ENCODE measurements at regions not wholly inside any gene's neighbourhood (a gene's known extent, or its start where the extent isn't known, plus 50 kb on each side); places are given as distances from the start of the nearest gene placed in this dataset.

DNA sequence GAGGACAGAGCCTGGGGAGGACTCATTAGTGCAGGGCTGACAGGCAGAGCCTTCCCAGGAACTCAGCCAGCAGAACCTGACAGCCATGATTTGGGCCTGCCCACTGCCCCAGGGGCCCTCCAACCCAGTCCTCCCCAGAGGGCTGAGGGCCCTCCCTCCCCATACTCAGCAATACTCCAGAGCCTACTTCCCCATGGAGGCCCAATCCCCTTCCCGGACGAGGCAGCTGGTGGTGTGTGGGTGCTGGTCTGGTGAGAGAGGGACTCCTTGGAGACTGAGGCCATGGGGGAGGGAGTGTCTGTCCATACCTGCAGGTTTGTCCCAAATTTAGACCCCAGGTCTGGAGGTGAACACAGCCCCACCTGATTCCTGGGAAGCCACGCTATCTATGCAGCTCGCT lies 120.9 kb upstream of the MLN start:
- no peak for DNase-seq (ENCODE audit: low read depth in 2 of 2, low spot score in 1 of 2)

DNA sequence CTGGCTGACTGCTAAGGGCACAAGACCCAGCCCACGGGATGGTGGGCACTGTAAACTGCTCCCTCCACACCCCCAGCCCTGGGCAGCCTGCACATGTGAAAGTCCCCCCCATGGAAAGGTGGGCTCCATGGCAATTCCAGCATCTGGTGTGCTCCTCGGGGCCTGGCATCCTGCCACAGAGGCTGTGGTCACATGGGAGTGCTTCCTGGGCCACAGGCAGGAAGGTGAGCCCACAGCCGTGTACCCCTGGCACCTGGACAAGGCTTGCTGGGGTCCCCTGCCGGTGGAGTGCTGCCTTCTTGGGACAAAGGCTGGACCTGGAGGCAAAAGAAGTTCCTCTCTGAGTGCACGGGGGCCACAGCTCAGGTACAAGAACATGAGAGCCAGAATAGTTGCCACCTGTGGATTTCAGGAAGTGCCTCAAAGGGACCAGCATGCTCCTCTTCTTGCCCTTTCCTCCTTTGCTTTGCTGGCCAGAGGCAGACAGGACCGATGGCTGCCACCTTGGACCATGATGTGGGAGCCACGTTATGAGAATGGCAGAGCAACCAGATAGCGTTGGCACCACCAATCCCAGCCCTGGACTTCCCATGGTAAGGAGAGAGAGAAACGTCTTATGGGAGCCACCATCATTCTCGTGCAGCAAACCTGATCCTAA lies 120.2 kb upstream of the MLN start:
- DNase-seq (ENCODE audit: low read depth in 2 of 2, low spot score in 1 of 2) = no peak

DNA sequence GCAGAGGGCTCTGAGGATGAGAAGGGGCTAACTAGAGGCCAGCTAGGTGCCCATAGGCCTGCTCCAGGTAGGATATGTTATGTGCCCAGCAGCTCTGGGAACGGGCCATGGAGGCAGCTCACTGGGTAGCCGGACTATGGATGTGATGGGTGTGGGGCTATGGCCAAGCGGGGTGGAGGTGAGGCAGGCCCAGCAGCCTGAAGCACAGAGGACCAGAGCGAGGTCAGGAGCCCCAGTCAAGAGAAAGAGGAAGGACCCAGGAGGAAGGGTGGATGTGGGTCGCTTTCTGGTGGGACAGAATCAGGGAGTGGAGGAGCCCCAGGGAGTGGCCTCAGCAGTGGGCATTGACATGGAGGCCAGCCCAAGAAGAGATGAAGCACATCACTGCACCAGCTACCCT lies 117.9 kb upstream of the MLN start:
- DNase-seq (ENCODE audit: low read depth in 2 of 2, low spot score in 1 of 2) = no peak

DNA sequence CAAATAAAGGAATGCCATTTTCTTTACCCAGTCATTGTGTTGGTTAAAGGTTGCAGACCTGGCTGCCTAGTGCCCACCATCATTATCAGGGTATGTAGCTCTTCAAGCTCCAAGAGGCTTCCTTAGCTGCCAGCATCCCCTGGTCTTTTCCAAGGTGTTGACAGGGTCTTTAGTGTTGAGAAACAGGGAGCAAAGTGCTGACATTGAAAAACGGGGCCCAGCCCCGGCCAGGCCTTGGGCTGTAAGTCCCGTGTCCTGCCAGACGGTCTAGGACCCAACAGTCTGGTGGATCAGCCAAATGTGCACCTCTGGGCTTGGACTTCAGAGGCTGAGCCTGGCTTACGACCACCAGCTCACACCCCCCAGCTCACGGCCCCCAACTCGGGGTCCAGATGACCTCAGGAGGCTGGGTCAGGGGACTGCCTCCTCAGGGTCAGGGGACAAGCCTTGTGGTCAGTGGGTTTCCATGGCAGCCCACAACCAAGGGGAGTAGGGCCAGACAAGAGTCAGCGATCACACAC lies 114.4 kb upstream of the MLN start:
- DNase-seq (ENCODE audit: low read depth in 2 of 2, low spot score in 1 of 2) = no peak

DNA sequence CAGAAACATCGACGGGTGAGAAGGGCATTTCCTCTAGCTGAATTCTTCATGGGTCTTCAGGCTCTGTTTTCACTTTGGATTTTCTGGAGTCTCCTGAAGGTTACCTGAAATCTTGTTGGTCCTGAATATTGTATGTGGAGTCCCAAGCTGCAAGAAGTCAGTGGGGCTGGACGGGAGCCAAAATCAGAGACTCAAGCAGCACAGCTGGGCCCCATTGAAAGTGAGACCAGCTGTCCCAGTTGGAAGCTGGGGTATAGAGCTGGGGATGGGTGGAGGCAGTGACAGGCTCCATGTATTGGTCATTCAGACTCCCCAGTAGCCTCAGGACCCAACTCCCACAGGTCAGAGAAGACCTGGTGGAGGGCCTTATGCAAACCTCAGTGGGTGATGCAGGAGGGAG lies 111.3 kb upstream of the MLN start:
- no peak for DNase-seq (ENCODE audit: low read depth in 2 of 2, low spot score in 1 of 2)

DNA sequence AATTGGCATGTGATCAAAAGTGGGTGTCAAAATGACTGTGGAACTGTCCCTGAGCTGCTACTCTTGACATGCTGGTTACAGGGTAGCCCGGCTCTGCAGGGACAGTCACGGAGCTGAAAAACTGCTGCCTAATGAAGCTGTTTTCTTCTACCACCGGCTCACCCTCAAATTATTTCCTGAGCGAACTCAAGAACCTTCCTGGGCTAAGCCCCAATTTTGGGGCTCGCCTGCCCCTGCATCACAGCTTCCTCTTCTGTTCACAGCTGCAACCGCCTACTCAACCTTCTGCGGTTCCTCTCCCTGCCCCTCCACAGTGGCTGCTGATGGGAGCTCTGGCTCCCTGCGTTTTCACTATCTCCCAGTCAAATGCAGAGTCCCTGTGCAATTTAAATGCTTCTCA lies 110.8 kb upstream of the MLN start:
- peak; percentile 9 to 23 for DNase-seq (ENCODE audit: low read depth in 2 of 2, low spot score in 1 of 2)

DNA sequence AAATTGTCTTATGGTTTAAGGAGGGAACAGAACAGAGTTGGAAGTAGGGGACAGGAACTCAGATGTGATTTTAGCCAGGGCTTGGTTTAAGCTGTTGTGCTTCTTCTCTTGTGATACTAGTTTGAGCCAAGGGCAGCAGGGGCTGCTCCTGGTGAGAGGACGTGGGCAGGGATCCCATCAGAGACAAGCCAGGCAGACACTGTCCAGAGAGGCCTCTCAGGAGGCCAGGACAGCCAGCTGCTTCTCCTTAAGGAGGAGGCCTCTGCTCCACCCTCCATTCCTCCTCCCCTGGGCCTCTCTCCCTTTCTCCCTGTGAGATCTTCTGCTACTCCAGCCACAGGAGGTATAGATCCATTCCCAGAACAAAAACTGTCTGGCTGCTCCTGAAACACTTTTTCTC lies 108.4 kb upstream of the MLN start:
- no peak for DNase-seq (ENCODE audit: low read depth in 2 of 2, low spot score in 1 of 2)

DNA sequence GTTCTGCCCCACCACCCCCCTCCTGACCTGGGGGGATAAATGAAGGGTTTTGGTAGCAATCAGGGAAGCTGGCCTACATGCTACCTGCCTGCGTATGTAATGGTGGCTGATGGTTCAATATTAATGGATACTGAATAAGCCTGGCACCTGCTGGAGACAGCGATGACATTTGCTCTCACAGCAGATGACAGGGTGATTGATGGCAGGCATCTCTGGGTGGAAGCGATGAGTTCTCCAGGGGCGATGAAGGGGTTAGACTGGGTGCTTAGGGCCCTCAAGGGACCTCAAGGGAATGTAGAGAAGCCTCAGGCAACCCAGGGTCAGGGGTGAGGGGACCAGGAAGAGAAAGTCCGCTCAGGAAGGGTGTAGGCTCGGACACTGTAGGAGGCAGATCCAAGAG lies 107.7 kb upstream of the MLN start:
- no peak for DNase-seq (ENCODE audit: low read depth in 2 of 2, low spot score in 1 of 2)

DNA sequence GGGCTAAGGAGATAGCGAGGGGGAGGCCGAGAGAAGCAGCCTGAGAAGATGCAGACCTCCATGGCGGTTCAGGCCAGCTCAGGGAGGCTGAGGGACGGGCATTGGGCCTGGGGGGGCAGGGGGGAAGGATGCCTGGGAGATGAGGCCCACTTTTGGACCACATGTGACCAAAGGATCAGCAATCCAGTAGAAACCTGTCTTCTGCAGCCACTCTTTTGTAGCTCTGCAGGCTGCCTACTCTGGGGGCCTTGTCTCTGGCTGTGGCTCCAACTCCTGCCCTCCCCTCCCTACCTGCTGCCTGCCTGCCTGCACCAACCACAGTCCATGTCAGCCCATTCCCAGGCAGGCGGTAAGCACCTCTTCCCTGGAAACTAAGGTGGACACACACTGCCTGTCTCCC lies 106.8 kb upstream of the MLN start:
- DNase-seq (ENCODE audit: low read depth in 2 of 2, low spot score in 1 of 2) = no peak

DNA sequence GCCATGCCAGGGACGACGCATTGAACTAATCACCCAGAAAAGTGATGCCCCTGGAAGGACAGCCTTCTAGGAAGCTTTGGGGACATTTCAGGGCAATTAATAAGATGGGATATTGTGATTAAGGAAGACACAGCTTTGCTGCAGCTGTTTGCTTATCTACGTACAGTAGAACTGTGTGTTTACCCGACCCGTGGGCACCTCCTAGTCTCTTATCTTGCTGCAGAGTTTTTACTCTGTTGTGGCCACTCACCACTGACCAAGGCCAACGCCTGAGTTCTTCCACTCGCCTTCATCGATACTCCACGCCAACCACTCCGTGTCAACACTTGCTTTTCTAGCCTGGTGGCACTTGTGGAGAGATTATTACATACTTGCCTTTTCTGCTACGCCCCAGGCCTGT lies 105.9 kb upstream of the MLN start:
- DNase-seq (ENCODE audit: low read depth in 2 of 2, low spot score in 1 of 2) = no peak

DNA sequence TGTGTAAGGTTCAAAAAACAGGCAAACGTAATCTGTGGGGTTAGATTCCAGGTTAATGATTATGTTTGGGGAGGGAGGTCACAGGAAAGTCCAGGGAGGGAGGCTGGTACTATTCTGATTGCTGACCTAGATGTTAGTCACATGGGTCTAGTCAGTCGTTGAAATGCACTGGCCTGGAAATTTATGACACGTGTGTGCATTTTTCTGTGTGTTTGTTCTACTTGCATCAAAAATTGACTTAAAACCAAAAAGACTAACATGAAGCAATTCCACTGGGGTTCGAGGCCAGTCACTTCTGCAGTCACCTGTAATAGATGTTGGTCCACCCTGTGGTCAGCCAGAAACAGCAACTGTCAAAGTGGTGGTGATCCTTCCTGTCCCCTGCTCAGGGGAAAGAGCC lies 104.2 kb upstream of the MLN start:
- DNase-seq (ENCODE audit: low read depth in 2 of 2, low spot score in 1 of 2) = no peak

DNA sequence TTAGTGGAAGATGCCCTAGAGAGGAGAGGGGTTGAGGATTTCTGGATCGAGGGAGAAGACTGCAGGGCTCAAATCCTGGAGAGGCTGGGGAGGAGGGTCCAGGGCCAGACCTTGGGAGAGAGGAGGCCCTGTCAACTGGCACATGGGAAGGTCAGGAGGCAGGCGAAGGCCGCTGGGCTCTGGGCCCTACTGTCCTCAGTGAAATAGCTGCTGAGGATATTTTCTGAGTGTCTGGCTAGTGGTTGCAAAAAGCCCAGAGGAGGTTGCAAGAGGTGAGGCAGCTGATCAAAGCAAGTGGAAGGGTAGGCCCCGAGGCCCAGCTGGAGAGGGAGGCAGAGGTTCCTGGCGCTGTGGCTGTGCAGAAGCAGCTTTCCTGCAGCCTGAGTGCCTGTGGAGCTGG lies 103.4 kb upstream of the MLN start:
- DNase-seq (ENCODE audit: low read depth in 2 of 2, low spot score in 1 of 2) = no peak

DNA sequence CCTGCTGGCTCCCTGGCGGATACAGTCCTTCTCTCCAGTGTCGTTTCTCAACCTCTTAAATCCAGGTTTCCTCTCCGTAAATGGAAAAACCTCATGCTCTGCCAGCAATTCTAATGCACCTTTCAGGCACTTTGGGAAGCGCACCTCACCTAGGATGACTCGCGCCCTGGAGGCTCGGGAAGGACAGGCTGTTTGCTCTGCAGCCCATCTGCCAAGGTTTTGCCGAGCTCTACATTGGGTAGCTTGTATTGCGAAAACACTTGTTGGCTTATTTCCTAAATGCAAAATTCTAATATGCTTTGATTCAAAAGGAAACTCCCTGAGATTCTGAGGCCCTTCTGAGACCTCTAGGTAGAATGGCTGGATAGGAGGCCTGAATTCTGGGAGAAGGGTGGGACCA lies 102.6 kb upstream of the MLN start:
- no peak for DNase-seq (ENCODE audit: low read depth in 2 of 2, low spot score in 1 of 2)

DNA sequence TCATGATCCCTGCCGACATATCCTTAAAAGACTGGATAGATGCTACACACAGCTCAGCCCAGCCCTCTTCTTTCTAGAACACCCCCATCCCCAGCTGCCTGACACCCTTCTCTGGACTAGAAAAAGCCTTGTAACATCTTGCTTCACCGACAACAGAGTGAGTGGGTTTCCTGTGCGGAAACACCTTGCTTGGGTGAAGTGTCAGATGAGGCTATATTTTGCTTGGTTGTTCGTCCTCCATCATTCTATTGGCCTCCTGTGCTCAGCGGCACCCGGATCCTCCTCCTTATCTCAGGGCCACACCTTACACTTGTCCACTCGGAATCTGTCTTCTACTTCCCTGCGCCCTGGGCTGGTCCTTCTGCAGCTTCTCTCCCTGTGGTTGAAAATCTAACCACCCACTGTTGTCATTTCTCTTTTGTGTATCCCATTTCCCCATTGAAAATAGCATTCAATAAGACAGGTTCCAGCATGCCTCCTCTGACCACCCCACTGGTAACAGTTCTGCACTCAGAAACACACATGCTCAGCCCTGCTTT lies 101.3 kb upstream of the MLN start:
- DNase-seq (ENCODE audit: low read depth in 2 of 2, low spot score in 1 of 2) = peak; percentile 14 to 26

DNA sequence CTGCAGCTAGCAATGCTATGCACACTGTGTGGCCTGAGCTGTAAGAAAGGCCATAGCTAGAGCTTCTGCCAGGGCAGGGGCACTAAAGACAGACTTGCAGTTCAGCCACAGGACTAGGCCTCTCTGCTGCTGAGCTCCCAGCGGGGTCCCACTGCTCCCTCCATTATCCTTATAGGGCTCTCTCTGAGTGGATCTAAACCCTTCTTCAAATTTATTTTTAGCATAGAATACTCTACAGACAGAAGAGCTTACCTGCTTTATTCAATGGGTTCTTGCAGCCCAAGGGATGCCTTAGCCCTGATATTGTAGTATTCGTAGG lies 100.9 kb upstream of the MLN start:
- no peak for DNase-seq (ENCODE audit: low read depth in 2 of 2, low spot score in 1 of 2)

DNA sequence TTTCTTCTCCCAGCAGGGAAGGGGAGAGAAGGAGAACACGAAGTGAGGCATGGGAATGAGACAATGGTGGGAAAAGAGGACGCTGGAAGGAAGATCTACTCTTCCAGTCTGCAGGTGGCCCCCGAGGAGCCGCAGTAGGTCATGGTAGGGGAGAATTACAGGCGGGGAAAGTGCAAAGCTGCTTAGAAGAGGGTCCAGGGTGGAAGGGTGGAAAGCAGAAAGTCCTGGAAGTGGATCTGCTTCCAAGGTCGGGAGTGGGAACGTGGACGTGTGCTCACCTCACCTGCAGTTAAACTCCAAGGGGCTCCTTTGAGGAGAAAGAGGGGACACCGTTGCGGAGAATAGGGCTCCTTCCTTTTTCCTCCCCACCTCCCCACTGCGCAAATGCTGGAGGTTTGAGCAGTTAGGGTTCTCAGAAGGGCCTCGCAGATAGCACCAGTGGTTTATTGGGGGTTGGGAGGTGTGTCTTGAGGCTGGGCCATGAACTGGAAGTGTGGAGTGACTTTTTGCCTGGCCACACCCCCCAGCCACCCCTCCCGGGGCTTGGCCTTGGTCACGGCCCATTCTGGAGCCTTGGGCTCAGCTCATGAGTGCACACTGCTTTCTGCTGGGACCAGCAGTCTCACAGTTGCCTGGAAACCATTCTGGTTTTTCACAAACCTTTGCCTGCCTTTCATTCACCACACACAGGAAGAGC lies 100.4 kb upstream of the MLN start:
- peak; percentile 39 for DNase-seq (ENCODE audit: low read depth in 2 of 2, low spot score in 1 of 2)

DNA sequence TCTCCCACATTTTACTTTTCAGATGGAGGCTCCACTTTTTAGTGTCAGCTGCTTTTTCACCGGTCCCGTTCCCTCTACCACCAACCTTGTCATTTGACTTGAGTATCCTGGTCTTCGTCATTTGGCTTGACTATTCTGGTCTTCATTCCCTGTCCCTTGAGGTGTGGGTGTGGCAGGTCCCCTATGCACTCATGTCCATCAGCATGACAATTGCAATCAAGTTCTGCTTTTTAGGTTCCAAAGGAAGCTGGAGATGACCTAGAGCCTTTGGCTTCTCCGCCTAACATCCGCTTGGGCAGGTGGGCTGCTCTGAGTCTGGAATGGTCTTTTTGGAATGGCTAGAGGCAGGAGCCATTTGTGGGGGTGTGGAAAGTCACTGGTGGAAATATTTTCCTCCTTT lies 99.8 kb upstream of the MLN start:
- DNase-seq (ENCODE audit: low read depth in 2 of 2, low spot score in 1 of 2) = no peak

DNA sequence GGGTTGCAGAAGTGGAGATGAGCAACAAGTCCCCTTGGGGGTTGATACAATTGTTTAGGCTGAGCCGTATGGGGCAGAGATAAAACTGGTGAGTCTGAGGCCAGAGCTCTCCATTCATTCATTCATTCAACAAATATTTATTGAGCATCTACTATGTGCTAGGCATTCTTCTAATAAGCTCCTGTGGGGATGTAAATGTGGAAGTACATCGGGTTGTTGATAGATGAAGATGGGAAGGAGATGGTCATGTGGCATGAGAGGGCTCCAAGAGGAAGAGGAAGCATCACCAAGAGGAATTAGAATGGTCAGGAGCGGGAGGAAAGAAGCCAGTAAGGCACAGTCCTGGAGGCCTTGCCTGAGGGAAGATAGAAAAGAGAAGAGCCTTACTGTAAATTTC lies 98.7 kb upstream of the MLN start:
- no peak for DNase-seq (ENCODE audit: low read depth in 2 of 2, low spot score in 1 of 2)

DNA sequence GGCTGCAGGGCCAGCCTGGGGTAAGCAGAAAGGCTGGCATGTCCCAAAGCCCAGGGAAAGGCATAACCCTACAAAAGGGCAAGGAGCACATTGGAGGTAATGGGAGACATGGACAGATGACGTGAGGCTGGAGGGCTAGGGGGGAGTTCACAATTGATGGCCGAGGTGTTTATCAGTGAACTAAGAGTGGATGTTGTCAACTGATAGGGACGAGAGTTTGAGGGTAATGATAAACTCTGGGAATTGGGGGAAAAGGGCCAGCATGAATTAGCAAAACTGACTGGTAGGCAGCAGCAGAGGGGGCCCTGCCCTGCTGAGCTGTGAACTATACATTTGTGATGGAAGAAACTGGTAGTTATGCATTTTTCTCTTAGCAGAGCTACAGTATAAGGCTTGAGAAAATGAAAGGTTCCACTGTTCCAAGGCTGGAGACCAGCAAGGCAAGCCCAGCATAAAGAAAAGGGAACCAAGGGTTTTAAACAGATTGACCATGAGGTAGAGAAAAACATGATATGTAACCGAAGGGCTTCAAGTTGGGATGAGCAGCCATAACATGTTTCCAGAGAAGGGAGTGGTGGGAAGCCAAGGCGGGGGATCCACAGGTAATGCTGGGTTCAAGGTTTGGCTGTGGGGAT lies 98.1 kb upstream of the MLN start:
- DNase-seq (ENCODE audit: low read depth in 2 of 2, low spot score in 1 of 2) = no peak

DNA sequence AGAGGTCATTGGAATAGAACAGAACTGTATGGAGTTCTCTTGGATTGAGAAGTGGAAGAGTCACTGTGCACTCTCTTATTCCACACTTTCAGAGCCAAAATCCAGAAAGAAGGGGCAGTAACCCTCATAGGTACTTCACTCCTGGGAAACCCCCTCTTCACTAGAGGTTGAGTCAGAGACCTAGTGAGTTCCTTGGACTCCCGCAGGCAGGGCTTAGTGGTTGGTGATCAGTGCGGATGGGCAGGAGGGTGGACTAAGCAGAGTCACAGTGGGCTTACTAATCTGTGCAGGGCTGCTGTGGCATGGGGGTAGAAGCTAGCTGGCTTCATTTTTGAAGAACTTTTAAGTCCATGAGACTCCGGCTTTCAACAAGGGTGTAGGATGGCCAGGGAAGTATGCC lies 95.0 kb upstream of the MLN start:
- no peak for DNase-seq (ENCODE audit: low read depth in 2 of 2, low spot score in 1 of 2)

DNA sequence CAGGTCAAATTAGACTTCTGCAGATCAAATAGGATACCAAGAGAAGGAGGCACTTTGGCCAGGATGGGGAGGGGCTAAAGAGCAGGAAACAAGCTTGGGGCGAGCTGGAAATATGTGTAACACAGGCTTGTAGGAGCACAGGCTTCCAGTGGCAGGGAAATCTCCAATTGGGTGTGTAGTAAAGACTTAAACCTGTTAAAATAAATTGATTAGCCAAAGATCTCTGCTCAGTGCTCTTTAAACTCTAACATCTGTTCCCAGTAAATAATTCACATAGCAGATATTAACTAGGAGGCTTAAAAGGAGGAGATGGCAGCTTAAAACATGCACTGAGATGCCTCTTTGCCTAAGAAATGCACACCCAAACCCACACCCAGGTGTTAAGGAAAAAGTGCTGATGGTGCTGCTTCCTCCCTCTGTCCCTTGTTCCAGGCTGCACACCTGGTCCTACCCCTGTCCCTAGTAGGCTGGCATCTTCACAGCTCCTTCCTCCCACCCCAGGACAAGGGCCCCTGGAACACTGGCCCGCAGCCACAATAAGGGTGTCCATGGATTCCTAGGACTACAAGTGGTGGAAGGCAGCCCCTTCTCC lies 93.5 kb upstream of the MLN start:
- DNase-seq (ENCODE audit: low read depth in 2 of 2, low spot score in 1 of 2) = no peak

All from stimulated activated CD8-positive, alpha-beta memory T cell treated with anti-CD3 and anti-CD28 coated beads, Interleukin-4, amount 100 ng/mL, for 1 hour (primary cell).